Left ventricle myocardium superior (tissue), 1 donor: ENCODE measurements at regions not wholly inside any gene's neighbourhood (a gene's known extent, or its start where the extent isn't known, plus 50 kb on each side); places are given as distances from the start of the nearest gene placed in this dataset.

Source experiments
- ATAC-seq: fragments of 200-7000 bp; cut with Tn5 transposase; one replicate; pipeline ENCODE4 v1.9.1; 2020; ENCODE audit warnings: mild to moderate bottlenecking, moderate library complexity
- DNase-seq: peaks from one replicate; pipeline ENCODE4 v3.0.0-alpha.2; 2020
- intact Hi-C: fragments of 100-400 bp; cut with micrococcal nuclease; formaldehyde crosslinking; loops from one replicate; pipeline ENCODE4 v1.11.0; 2022
- donor health status: DM: no; HTN: yes; CAD: no; lungs with severe emphysema.

- intact Hi-C loops, result no loop called here
Measured at GRCh38 chr15:77759896-77760592, 127.3 kb upstream of the LINGO1 start.

GRCh38 chr15:77753939-77754338 lies 121.2 kb upstream of the LINGO1 start:
- ATAC-seq (no peak), DNase-seq (no peak)
- intact Hi-C loops, result no loop called here

More at GRCh38 chr15:77759896-77760592, 127.3 kb upstream of the LINGO1 start:
- DNase-seq (no peak), ATAC-seq (no peak)

- ATAC-seq (peak; percentile 41), DNase-seq (peak; percentile 41)
- intact Hi-C loops, result no loop called here
Measured at GRCh38 chr15:77753281-77753873, 120.7 kb upstream of the LINGO1 start.

GRCh38 chr15:77749998-77750540 lies 117.4 kb upstream of the LINGO1 start:
- no peak for DNase-seq
- intact Hi-C loops, result no loop called here
- ATAC-seq, result no peak

GRCh38 chr15:77749236-77749997 lies 116.7 kb upstream of the LINGO1 start:
- DNase-seq (no peak), ATAC-seq (no peak)
- intact Hi-C loops, result no loop called here

- DNase-seq (no peak), ATAC-seq (no peak)
- intact Hi-C loops, result no loop called here
Measured at GRCh38 chr15:77748078-77749064, 115.7 kb upstream of the LINGO1 start.

- DNase-seq, result no peak
- ATAC-seq, result no peak
- intact Hi-C loops, result no loop called here
Measured at GRCh38 chr15:77747175-77748077, 114.7 kb upstream of the LINGO1 start.

- DNase-seq (no peak), ATAC-seq (no peak)
- intact Hi-C loops, result no loop called here
Measured at GRCh38 chr15:77746254-77747174, 113.8 kb upstream of the LINGO1 start.

- intact Hi-C loops, result no loop called here
- DNase-seq (no peak), ATAC-seq (no peak)
Measured at GRCh38 chr15:77744398-77744797, 111.7 kb upstream of the LINGO1 start.

- DNase-seq (no peak), ATAC-seq (no peak)
- intact Hi-C loops, result no loop called here
Measured at GRCh38 chr15:77742570-77742969, 109.9 kb upstream of the LINGO1 start.

- intact Hi-C loops, result no loop called here
- no peak for DNase-seq
- ATAC-seq, result no peak
Measured at GRCh38 chr15:77742127-77742526, 109.4 kb upstream of the LINGO1 start.

GRCh38 chr15:77741106-77741505 lies 108.4 kb upstream of the LINGO1 start:
- intact Hi-C loops, result no loop called here
- ATAC-seq (no peak), DNase-seq (no peak)

- intact Hi-C loops, result no loop called here
- ATAC-seq (no peak), DNase-seq (no peak)
Measured at GRCh38 chr15:77739591-77740378, 107.1 kb upstream of the LINGO1 start.

GRCh38 chr15:77738441-77739302 lies 106.0 kb upstream of the LINGO1 start:
- DNase-seq (no peak), ATAC-seq (no peak)
- intact Hi-C loops, result no loop called here

- intact Hi-C loops, result no loop called here
- DNase-seq (no peak), ATAC-seq (no peak)
Measured at GRCh38 chr15:77738038-77738370, 105.3 kb upstream of the LINGO1 start.
